ENCODE measurements at regions not wholly inside any gene's neighbourhood (a gene's known extent, or its start where the extent isn't known, plus 50 kb on each side); places are given as distances from the start of the nearest gene placed in this dataset.

GRCh38 chr18:54734059-54734458 is 94.2 kb upstream of the RAB27B start:
- Histone ChIP-seq H3K4me1 (replicated peaks in 1 of 4; ENCODE audit: control insufficient read depth in 3 of 4, insufficient read depth in 4 of 4, low read length in 3 of 4) (no peaks in the 10 kb centered on the region), H4K5ac (ENCODE audit: insufficient read length, low read depth, low read length) (no peak overlapping the region), H4K91ac (replicated peaks; ENCODE audit: insufficient read length, low read length) (no peak overlapping the region), H3K4me2 (ENCODE audit: insufficient read depth in 1 of 2, low read depth in 2 of 2, low read length in 2 of 2) (no peak overlapping the region), H2BK120ac (replicated peaks; ENCODE audit: low read depth, low read length) (no peak overlapping the region), H2AK5ac (ENCODE audit: low read depth, low read length) (no peak overlapping the region), H3K23me2 (ENCODE audit: low read depth, low read length) (no peaks in the 10 kb centered on the region), H3K56ac (replicated peaks; ENCODE audit: insufficient read length, low read depth, low read length) (no peak overlapping the region), H2BK20ac (ENCODE audit: low read length) (no peak overlapping the region), H3K79me2 (ENCODE audit: control insufficient read depth in 1 of 2, insufficient read depth in 2 of 2, low read length in 2 of 2) (no peaks in the 10 kb centered on the region), H2AFZ (ENCODE audit: low read length) (peak overlapping the region; percentile 44; the same call in 1 of the 2 replicates), H3K4me3 (ENCODE audit: extremely low read depth in 1 of 4, insufficient read depth in 2 of 4, low read depth in 3 of 4, low read length in 4 of 4) (no peak overlapping the region), H3K14ac (ENCODE audit: insufficient read length) (no peak overlapping the region), H4K20me1 (replicated peaks in 1 of 2; ENCODE audit: control insufficient read depth in 1 of 2, insufficient read depth in 2 of 2, low read length in 2 of 2) (no peaks in the 10 kb centered on the region), H3K23ac (ENCODE audit: insufficient read length) (no peak overlapping the region), H3K79me1 (ENCODE audit: low read depth, low read length) (no peaks in the 10 kb centered on the region), H2BK5ac (ENCODE audit: low read depth, low read length) (no peak overlapping the region), H2BK15ac (ENCODE audit: low read length) (no peak overlapping the region), H4K8ac (ENCODE audit: extremely low read depth, insufficient read depth, low read length) (no peak overlapping the region), H3K27me3 (replicated peaks in 1 of 4; ENCODE audit: control insufficient read depth in 3 of 4, extremely low read depth in 1 of 4, insufficient read depth in 3 of 4, low read length in 3 of 4) (no peaks in the 10 kb centered on the region), H3K4ac (replicated peaks; ENCODE audit: insufficient read length, low read depth, low read length) (no peak overlapping the region), H3K36me3 (ENCODE audit: control insufficient read depth in 2 of 4, insufficient read depth in 4 of 4, low read length in 3 of 4) (no peaks in the 10 kb centered on the region), H2BK12ac (ENCODE audit: low read depth, low read length) (no peak overlapping the region), H3K9ac (replicated peaks in 1 of 4; ENCODE audit: extremely low read depth in 1 of 4, low read depth in 3 of 4, low read length in 3 of 4) (no peak overlapping the region), H3K18ac (ENCODE audit: extremely low read depth, low read length) (no peak overlapping the region), H3K27ac (ENCODE audit: low read depth, low read length) (no peak overlapping the region), H3K9me3 (ENCODE audit: insufficient read depth in 2 of 2, low read depth in 1 of 2, low read length in 1 of 2) (no peaks in the 10 kb centered on the region)
- ChIA-PET POLR2A (ENCODE audit: partially characterized antibody) (no interaction called here), CTCF (ENCODE audit: partially characterized antibody) (no interaction called here)
- no peak for TF ChIP-seq EGR1 (IDR thresholded peaks at IDR 0.05; ENCODE audit: borderline replicate concordance, low read depth, low read length)
- TF ChIP-seq ZNF274 (IDR thresholded peaks at IDR 0.05; ENCODE audit: borderline replicate concordance, extremely low read depth, low read length), result no peak
- TF ChIP-seq CTBP2 (IDR thresholded peaks at IDR 0.05; ENCODE audit: borderline replicate concordance, insufficient read depth, insufficient read length, low read length), result no peak
- no peak for TF ChIP-seq EP300 (IDR thresholded peaks at IDR 0.05; ENCODE audit: borderline replicate concordance in 1 of 2, low read depth in 2 of 2, low read length in 2 of 2)
- TF ChIP-seq HDAC6 (IDR thresholded peaks at IDR 0.05; ENCODE audit: low read depth, low read length), result no peak
- TF ChIP-seq GTF2F1 (IDR thresholded peaks at IDR 0.05; ENCODE audit: borderline replicate concordance, low read depth, low read length), result no peak
- TF ChIP-seq SRF (IDR thresholded peaks at IDR 0.05; ENCODE audit: low read depth, low read length), result no peak
- TF ChIP-seq RNF2 (IDR thresholded peaks at IDR 0.05; ENCODE audit: borderline replicate concordance, low read depth, low read length, missing control alignments, poor library complexity, severe bottlenecking), result no peak
- no peak for TF ChIP-seq ASH2L (IDR thresholded peaks at IDR 0.05; ENCODE audit: low read length)
- TF ChIP-seq SIX5 (IDR thresholded peaks at IDR 0.05; ENCODE audit: low read depth, low read length), result no peak
- no peak for TF ChIP-seq CBX8 (IDR thresholded peaks at IDR 0.05; ENCODE audit: borderline replicate concordance, low read depth, low read length)
- TF ChIP-seq SP4 (IDR thresholded peaks at IDR 0.05; ENCODE audit: low read length), result no peak
- no peak for TF ChIP-seq KDM5A (IDR thresholded peaks at IDR 0.05; ENCODE audit: low read length)
- 94% methylated on average over 3 of the region's 3 CpGs; no CpG with 5 or more reads in 1 of the 2 experiments for WGBS, 2 experiments (ENCODE audit: extremely low coverage in 1 of 2, insufficient coverage in 1 of 2, insufficient read length in 1 of 2, insufficient replicate concordance in 2 of 2, low coverage in 1 of 2, low lambda C conversion rate in 2 of 2, missing lambda C conversion rate in 1 of 2)
- FAIRE-seq, result no peak
- no peak for DNase-seq (ENCODE audit: low read depth in 1 of 2, low spot score in 2 of 2)

Measured in H1 (cell line).